ENCODE measurements at regions not wholly inside any gene's neighbourhood (a gene's known extent, or its start where the extent isn't known, plus 50 kb on each side); places are given as distances from the start of the nearest gene placed in this dataset.

- BruUV-seq (replicated peaks), result no TSS peak
- no peak overlapping the region for H3K27ac ChIP-seq (ENCODE audit: insufficient read depth, low read depth, low read length)
- FAIRE-seq (no peak), DNase-seq (ENCODE audit: low read depth, low spot score) (no peak)
- no peaks in the 10 kb centered on the region for H3K79me2 ChIP-seq (ENCODE audit: control insufficient read depth, insufficient read depth, low read length)
- no peak overlapping the region for H3K4me3 ChIP-seq (replicated peaks in 1 of 3; ENCODE audit: insufficient read depth in 1 of 3, low read depth in 1 of 3, low read length in 3 of 3)
- H3K9ac ChIP-seq (replicated peaks; ENCODE audit: extremely low read depth, insufficient read depth, low read length), result no peak overlapping the region
- TF ChIP-seq MAX (IDR thresholded peaks at IDR 0.05; ENCODE audit: insufficient read depth, insufficient read length) (no peak), POLR2A (IDR thresholded peaks at IDR 0.05; ENCODE audit: low read depth, low read length) (no peak), FOS (IDR thresholded peaks at IDR 0.05; ENCODE audit: borderline replicate concordance, insufficient read depth, low read length) (no peak), CTCF (IDR thresholded peaks at IDR 0.05; ENCODE audit: extremely low read depth in 1 of 2, insufficient read depth in 1 of 2, low read depth in 1 of 2, low read length in 2 of 2) (no peak), MYC (IDR thresholded peaks at IDR 0.05; ENCODE audit: low read depth, low read length) (no peak), GATA2 (IDR thresholded peaks at IDR 0.05; ENCODE audit: insufficient read depth, insufficient read length, low read depth, low read length) (no peak), POLR2AphosphoS5 (IDR thresholded peaks at IDR 0.05; ENCODE audit: insufficient read depth, low read depth, low read length) (no peak), JUN (IDR thresholded peaks at IDR 0.05; ENCODE audit: borderline replicate concordance, insufficient read depth, insufficient read length, low read depth) (no peak), EZH2 (IDR thresholded peaks at IDR 0.05; ENCODE audit: borderline replicate concordance, low read depth, low read length, severe bottlenecking) (no peak)
- H2AFZ ChIP-seq (ENCODE audit: low read depth, low read length), result no peak overlapping the region
- no peaks in the 10 kb centered on the region for H3K9me3 ChIP-seq (replicated peaks; ENCODE audit: control insufficient read depth, insufficient read depth, low read length)
- intact Hi-C loops (cut with micrococcal nuclease) (no loop called here), dilution Hi-C loops (cut with MboI; ENCODE audit: extremely low pct_ligation_motif_present, low sequenced_read_pairs) (no loop called here)
- H3K36me3 ChIP-seq (ENCODE audit: control insufficient read depth in 2 of 2, extremely low read depth in 1 of 2, insufficient read depth in 2 of 2, low read length in 2 of 2), result no peaks in the 10 kb centered on the region
- ChIA-PET POLR2A (no interaction called here), CTCF (interaction anchor here (1.2 kb wide), 1 partner anchor 140 kb away, joined by 3 read pairs; no protein-coding TSS in a partner anchor)
- H3K4me1 ChIP-seq (ENCODE audit: control insufficient read depth, extremely low read depth, insufficient read depth, low read length), result no peaks in the 10 kb centered on the region
- H3K4me2 ChIP-seq (ENCODE audit: insufficient read depth, low read length), result no peak overlapping the region
- H3K27me3 ChIP-seq (ENCODE audit: control insufficient read depth in 2 of 2, insufficient read depth in 2 of 2, low read length in 2 of 2), result no peaks in the 10 kb centered on the region
- H4K20me1 ChIP-seq (replicated peaks; ENCODE audit: control insufficient read depth, extremely low read depth, insufficient read depth, low read length), result no peaks in the 10 kb centered on the region
- no peaks in the 10 kb centered on the region for H3K9me1 ChIP-seq (replicated peaks; ENCODE audit: control insufficient read depth, extremely low read depth, insufficient read depth, low read length)
These were observed 146.4 kb upstream of the POU3F1 start for GRCh38 chr1:38193040-38193439.
